Loucy (cell line): ENCODE measurements at regions not wholly inside any gene's neighbourhood (a gene's known extent, or its start where the extent isn't known, plus 50 kb on each side); places are given as distances from the start of the nearest gene placed in this dataset.

Source experiments
- H2AFZ ChIP-seq: fragments of 200-600 bp; sonication (generic); 2 replicates; pipeline ENCODE4 v1.6.0; 2016; ENCODE audit warnings: antibody characterized with exemption, mild to moderate bottlenecking, low read length, moderate library complexity
- H3F3A ChIP-seq: fragments of 200-600 bp; 2 replicates; pipeline ENCODE4 v1.6.0; 2016; ENCODE audit warnings: antibody characterized with exemption, low read depth, mild to moderate bottlenecking
- H3K27me3 ChIP-seq: fragments of 200-600 bp; sonication (generic); 2 replicates; pipeline ENCODE4 v1.6.1; 2014; ENCODE audit warnings: low read length, mild to moderate bottlenecking; ENCODE audit not compliant: insufficient read depth, poor library complexity, severe bottlenecking
- H3K36me3 ChIP-seq: fragments of 200-600 bp; sonication (generic); 2 replicates; pipeline ENCODE4 v1.6.1; 2016; ENCODE audit warnings: low read length; ENCODE audit not compliant: insufficient read depth
- H3K4me1 ChIP-seq: fragments of 200-600 bp; sonication (generic); 2 replicates; pipeline ENCODE4 v1.5.1; 2014; ENCODE audit warnings: low read length, mild to moderate bottlenecking; ENCODE audit not compliant: insufficient read depth, poor library complexity, severe bottlenecking
- H3K4me2 ChIP-seq: fragments of 200-600 bp; sonication (generic); 2 replicates; pipeline ENCODE4 v1.6.0; 2014; ENCODE audit warnings: antibody characterized with exemption, low read length, low read depth, mild to moderate bottlenecking; ENCODE audit not compliant: poor library complexity, severe bottlenecking
- H3K4me3 ChIP-seq: fragments of 200-600 bp; sonication (generic); 2 replicates; pipeline ENCODE4 v1.5.1; 2014; ENCODE audit warnings: low read length, mild to moderate bottlenecking, mixed read lengths; ENCODE audit not compliant: poor library complexity, severe bottlenecking
- H3K79me2 ChIP-seq: fragments of 200-600 bp; sonication (generic); 2 replicates; pipeline ENCODE4 v1.6.1; 2014; ENCODE audit warnings: low read length; ENCODE audit not compliant: insufficient read depth
- H3K9ac ChIP-seq: fragments of 200-600 bp; sonication (generic); 2 replicates; pipeline ENCODE4 v1.6.0; 2014; ENCODE audit warnings: mild to moderate bottlenecking, low read depth, low read length, moderate library complexity; ENCODE audit not compliant: poor library complexity, severe bottlenecking
- H3K9me2 ChIP-seq: fragments of 200-600 bp; sonication (generic); replicated peaks from 2 replicates; pipeline ENCODE4 v1.6.1; 2016; ENCODE audit warnings: low read depth, low read length, mixed read lengths
- H3K9me3 ChIP-seq: fragments of 200-600 bp; sonication (generic); 2 replicates; pipeline ENCODE4 v1.6.1; 2014; ENCODE audit warnings: mild to moderate bottlenecking, antibody characterized with exemption, low read length, low read depth; ENCODE audit not compliant: insufficient read depth
- H4K20me1 ChIP-seq: fragments of 200-600 bp; sonication (generic); 2 replicates; pipeline ENCODE4 v1.6.0; 2014; ENCODE audit warnings: antibody characterized with exemption, low read length, mild to moderate bottlenecking; ENCODE audit not compliant: insufficient read depth, poor library complexity, severe bottlenecking
- EZH2phosphoT487 ChIP-seq: fragments of 200-600 bp; IDR thresholded peaks from 2 replicates; pipeline ENCODE4 v1.6.1; 2018; ENCODE audit warnings: antibody characterized with exemption, mild to moderate bottlenecking, moderate library complexity, borderline replicate concordance
- TF ChIP-seq, protein P1 (sequence below): fragments of 200-600 bp; sonication (generic); conservative IDR thresholded peaks from 2 replicates; pipeline ENCODE4 v1.5.1; 2014; ENCODE audit warnings: mild to moderate bottlenecking, antibody characterized with exemption, low read length

DNA sequence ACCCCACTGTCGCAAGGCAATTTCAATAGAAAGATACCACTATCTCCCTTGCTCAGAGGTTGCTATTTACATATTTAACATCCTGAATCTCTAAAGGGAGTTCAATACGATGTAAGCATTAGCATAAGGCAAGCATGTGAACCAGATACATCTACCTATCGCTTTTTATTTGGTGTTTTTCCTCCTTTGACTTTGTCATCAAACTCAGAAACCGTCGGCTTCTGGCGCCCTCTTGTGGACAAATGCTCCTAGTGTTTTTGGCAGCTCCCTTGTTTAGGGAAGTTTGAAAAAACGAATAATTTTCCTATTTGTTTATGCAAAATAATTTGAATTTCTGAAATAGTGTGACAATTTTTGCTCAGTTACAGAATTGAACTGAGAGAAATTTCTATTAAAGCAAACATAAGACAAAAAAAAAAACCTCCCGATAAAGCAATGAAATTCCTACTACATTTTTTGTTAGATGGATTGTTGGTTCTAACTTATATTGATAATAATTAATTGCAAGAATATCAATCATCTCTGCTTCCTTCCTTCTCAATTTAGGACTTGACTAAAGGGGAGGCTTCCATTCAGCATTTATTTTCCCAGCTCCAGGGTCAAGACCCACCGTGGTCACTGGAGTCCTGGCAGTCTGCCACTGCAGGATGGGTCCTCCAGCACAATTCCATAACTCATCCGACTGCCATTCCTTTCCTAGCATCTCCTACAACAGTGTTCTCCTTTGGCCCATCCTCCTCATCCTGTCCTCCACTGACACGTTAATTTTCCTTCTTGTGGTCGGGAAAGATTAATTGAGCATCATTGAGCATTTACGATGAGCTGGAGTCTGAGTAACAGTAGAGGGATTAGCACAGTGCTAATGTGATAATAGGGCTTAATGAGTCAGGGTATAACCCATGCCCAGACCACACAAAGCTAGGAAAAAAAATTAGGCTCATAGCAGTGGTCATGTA lies 131.8 kb upstream of the CHD1 start:
- H3F3A ChIP-seq = no peaks in the 10 kb centered on the region
- H3K79me2 ChIP-seq = no peaks in the 10 kb centered on the region
- H4K20me1 ChIP-seq = no peaks in the 10 kb centered on the region
- H3K4me1 ChIP-seq = no peaks in the 10 kb centered on the region
- H3K36me3 ChIP-seq = no peaks in the 10 kb centered on the region
- H3K9me2 ChIP-seq = no peaks in the 10 kb centered on the region
- no peak overlapping the region for H3K4me3 ChIP-seq
- TF ChIP-seq, protein P1, sequence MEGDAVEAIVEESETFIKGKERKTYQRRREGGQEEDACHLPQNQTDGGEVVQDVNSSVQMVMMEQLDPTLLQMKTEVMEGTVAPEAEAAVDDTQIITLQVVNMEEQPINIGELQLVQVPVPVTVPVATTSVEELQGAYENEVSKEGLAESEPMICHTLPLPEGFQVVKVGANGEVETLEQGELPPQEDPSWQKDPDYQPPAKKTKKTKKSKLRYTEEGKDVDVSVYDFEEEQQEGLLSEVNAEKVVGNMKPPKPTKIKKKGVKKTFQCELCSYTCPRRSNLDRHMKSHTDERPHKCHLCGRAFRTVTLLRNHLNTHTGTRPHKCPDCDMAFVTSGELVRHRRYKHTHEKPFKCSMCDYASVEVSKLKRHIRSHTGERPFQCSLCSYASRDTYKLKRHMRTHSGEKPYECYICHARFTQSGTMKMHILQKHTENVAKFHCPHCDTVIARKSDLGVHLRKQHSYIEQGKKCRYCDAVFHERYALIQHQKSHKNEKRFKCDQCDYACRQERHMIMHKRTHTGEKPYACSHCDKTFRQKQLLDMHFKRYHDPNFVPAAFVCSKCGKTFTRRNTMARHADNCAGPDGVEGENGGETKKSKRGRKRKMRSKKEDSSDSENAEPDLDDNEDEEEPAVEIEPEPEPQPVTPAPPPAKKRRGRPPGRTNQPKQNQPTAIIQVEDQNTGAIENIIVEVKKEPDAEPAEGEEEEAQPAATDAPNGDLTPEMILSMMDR = peak; percentile 72
- TF ChIP-seq EZH2phosphoT487 = no peak
- 0 out of 2 replicates have a peak overlapping the region, but pooled peaks have one; percentile 63 for H2AFZ ChIP-seq
- no peaks in the 10 kb centered on the region for H3K27me3 ChIP-seq
- no peaks in the 10 kb centered on the region for H3K9me3 ChIP-seq
- peak overlapping the region; percentile 37 for H3K4me2 ChIP-seq
- H3K9ac ChIP-seq = no peak overlapping the region

DNA sequence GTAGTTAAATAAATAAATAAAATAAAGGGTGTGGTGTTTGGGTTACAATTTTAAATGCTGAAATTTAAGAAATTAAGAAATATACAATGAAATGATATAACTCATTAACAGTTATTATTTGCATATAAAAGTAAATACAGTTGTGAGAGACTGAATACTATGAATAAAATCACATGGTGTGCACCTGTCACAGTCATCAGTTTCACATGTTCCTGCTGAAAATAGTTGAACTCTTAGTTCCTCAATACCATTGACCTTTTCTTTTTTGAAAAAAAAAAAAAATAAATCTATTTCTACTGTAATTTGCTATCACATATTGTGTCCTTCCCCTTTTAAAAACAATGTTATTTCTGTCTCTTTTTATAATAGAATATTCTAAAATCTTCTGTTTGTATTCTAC lies 130.9 kb upstream of the CHD1 start:
- Histone ChIP-seq H3K9me2 (no peaks in the 10 kb centered on the region), H3K27me3 (no peaks in the 10 kb centered on the region), H3K36me3 (no peaks in the 10 kb centered on the region), H3K79me2 (no peaks in the 10 kb centered on the region), H3K4me2 (no peak overlapping the region), H4K20me1 (no peaks in the 10 kb centered on the region), H3F3A (no peaks in the 10 kb centered on the region), H2AFZ (no peak overlapping the region), H3K4me1 (no peaks in the 10 kb centered on the region), H3K9ac (no peak overlapping the region), H3K4me3 (no peak overlapping the region), H3K9me3 (no peaks in the 10 kb centered on the region)
- no peak for TF ChIP-seq EZH2phosphoT487
- TF ChIP-seq, protein P1 = no peak

DNA sequence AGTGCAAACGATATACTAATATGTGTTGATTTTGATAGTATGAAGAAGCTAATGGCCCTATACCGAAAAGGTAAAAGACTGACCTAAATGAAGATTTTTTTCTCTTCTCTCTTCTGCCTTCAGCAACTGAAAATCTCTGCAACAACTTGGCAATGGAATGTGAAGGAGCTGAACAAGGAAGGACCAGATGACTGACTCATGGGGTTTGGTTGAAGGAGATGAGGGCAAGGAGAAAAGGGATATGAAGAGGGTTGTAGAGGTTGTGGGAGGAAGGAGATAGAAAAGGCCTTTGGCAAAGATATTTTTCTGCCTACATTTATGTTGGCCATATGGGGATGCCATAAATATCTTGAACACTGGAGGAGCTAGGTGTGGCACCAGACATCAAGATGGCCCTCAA lies 129.7 kb upstream of the CHD1 start:
- Histone ChIP-seq H3K4me3 (no peak overlapping the region), H3F3A (no peaks in the 10 kb centered on the region), H3K36me3 (no peaks in the 10 kb centered on the region), H3K9ac (no peak overlapping the region), H3K9me2 (no peaks in the 10 kb centered on the region), H3K4me1 (no peaks in the 10 kb centered on the region), H4K20me1 (no peaks in the 10 kb centered on the region), H3K79me2 (no peaks in the 10 kb centered on the region), H3K27me3 (no peaks in the 10 kb centered on the region), H3K4me2 (no peak overlapping the region), H2AFZ (no peak overlapping the region), H3K9me3 (no peaks in the 10 kb centered on the region)
- no peak for TF ChIP-seq EZH2phosphoT487
- TF ChIP-seq, protein P1 = no peak
